ENCODE measurements at regions not wholly inside any gene's neighbourhood (a gene's known extent, or its start where the extent isn't known, plus 50 kb on each side); places are given as distances from the start of the nearest gene placed in this dataset.
A peak's percentile ranks its signal among the peaks of the same experiment; 100 is the strongest.
"Not testable (repeated sequence)": the region's sequence is repeated elsewhere in the genome, so short reads cannot be mapped to it uniquely, and the experiment has no call there.

DNA sequence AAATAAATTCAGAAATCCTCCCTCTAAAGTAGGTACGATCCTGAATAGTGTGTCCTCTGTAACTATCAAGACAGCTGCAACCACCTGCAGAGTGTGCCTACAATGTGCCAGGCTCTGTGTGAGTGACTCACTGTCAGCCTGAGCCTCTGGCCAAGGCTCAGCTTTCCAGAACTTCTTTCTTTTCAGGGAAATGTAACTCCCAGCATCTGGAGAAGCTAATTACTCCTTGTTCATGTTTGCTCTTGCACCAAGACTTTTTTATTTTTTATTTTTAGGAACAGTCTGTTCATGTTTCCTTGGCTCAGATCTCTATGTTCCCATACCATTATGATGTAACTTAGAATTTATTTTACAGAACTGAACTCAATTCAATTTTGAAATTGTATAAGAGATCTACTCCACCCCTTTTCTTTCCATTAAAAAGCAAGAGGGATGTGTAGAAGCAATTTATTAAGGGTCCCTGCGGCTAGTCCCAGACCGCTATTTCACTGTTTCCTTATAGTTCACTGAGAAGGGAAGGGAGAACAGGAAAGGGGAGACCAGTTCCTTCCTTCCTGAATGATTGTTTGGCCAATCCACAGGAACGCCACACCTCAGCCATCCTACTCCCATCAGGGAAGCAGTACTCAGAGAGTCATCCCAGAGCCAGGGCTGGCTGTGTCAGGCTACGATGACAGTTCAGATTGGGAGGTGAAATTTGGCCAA lies 112.4 kb upstream of the ZNF648 start:
- Mint-ChIP-seq H3K36me3 (ENCODE audit: low read depth) (no peaks in the 10 kb centered on the region), H3K9me3 (ENCODE audit: low read depth) (peaks cover 2% of the 10 kb centered on the region), H3K4me1 (no peaks in the 10 kb centered on the region), H3K27me3 (peaks cover 4% of the 10 kb centered on the region), H3K27ac (no peak overlapping the region), H3K4me3 (no peak overlapping the region)
- DNase-seq: no peak
- ChIA-PET POLR2A (no interaction called here), CTCF (interaction anchor here (0.8 kb wide), 1 partner anchor 624 kb away, joined by 5 read pairs; no protein-coding TSS in a partner anchor)
- no peak for ATAC-seq
- intact Hi-C loops (cut with DNase I, micrococcal nuclease): no loop called here

- Mint-ChIP-seq H3K4me1 (no peaks in the 10 kb centered on the region), H3K4me3 (no peak overlapping the region), H3K9me3 (ENCODE audit: low read depth) (peaks cover 2% of the 10 kb centered on the region), H3K27ac (no peak overlapping the region), H3K27me3 (peaks cover 2% of the 10 kb centered on the region), H3K36me3 (ENCODE audit: low read depth) (no peaks in the 10 kb centered on the region)
- DNase-seq (no peak), ATAC-seq (no peak)
- ChIA-PET POLR2A (no interaction called here), CTCF (interaction anchor here (1.5 kb wide), 1 partner anchor 30 kb away, joined by 3 read pairs; no protein-coding TSS in a partner anchor)
- intact Hi-C loops (cut with DNase I, micrococcal nuclease): no loop called here
Observed at GRCh38 chr1:182172699-182173098, 111.2 kb upstream of the ZNF648 start.

- Mint-ChIP-seq H3K27ac (no peak overlapping the region), H3K9me3 (ENCODE audit: low read depth) (no peaks in the 10 kb centered on the region), H3K27me3 (peaks cover 2% of the 10 kb centered on the region), H3K4me3 (no peak overlapping the region), H3K4me1 (no peaks in the 10 kb centered on the region), H3K36me3 (ENCODE audit: low read depth) (no peaks in the 10 kb centered on the region)
- DNase-seq (no peak), ATAC-seq (no peak)
- intact Hi-C loops (cut with DNase I, micrococcal nuclease): no loop called here
- ChIA-PET CTCF (interaction anchor here (0.6 to 1.5 kb wide), 2 partner anchors 19 to 28 kb away, joined by 3 read pairs; no protein-coding TSS in a partner anchor), POLR2A (no interaction called here)
Observed at GRCh38 chr1:182170891-182171461, 109.5 kb upstream of the ZNF648 start.

- CTCF ChIA-PET: no interaction called here
- H3K9me3 Mint-ChIP-seq (ENCODE audit: low read depth): no peaks in the 10 kb centered on the region
- POLR2A ChIA-PET: no interaction called here
- H3K36me3 Mint-ChIP-seq (ENCODE audit: low read depth): no peaks in the 10 kb centered on the region
- no peak overlapping the region for H3K4me3 Mint-ChIP-seq
- ATAC-seq (no peak), DNase-seq (no peak)
- H3K27ac Mint-ChIP-seq: no peak overlapping the region
- H3K27me3 Mint-ChIP-seq: peaks cover under 1% of the 10 kb centered on the region
- H3K4me1 Mint-ChIP-seq: no peaks in the 10 kb centered on the region
- intact Hi-C loops (cut with DNase I, micrococcal nuclease): no loop called here
Observed at GRCh38 chr1:182169203-182169602, 107.7 kb upstream of the ZNF648 start.

DNA sequence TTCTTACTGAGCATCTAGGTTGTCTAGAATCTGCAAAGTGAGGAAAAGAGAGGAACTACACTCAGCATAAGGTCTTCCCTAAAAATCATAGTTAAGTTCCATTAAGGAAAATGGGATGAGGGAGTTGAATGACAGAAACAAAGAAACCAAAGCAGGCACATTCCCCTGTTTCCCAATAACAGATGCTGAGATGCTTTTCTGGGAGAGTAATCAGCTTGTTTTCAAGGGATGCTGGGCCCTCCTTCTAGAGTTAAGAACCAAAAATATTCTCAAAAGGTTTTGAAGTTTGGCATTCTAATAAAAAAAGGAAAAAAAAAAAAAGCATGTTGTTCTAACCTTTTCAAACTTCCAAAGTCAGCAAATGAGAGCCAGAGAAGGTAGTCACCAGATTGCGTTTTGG lies 105.2 kb upstream of the ZNF648 start:
- H3K9me3 Mint-ChIP-seq (ENCODE audit: low read depth): no peaks in the 10 kb centered on the region
- peaks cover 2% of the 10 kb centered on the region for H3K27me3 Mint-ChIP-seq
- POLR2A ChIA-PET: no interaction called here

GRCh38 chr1:182166321-182166720 lies 104.8 kb upstream of the ZNF648 start:
- H3K27me3 Mint-ChIP-seq: peaks cover 2% of the 10 kb centered on the region
- no peak for ATAC-seq
- no peaks in the 10 kb centered on the region for H3K4me1 Mint-ChIP-seq
- intact Hi-C loops (cut with DNase I, micrococcal nuclease): no loop called here
- CTCF ChIA-PET: no interaction called here
- no peaks in the 10 kb centered on the region for H3K9me3 Mint-ChIP-seq (ENCODE audit: low read depth)
- no peak for DNase-seq
- H3K4me3 Mint-ChIP-seq: no peak overlapping the region
- POLR2A ChIA-PET: interaction anchor here (0.6 kb wide), 1 partner anchor 206 kb away, joined by 11 read pairs; no protein-coding TSS in a partner anchor
- no peaks in the 10 kb centered on the region for H3K36me3 Mint-ChIP-seq (ENCODE audit: low read depth)
- no peak overlapping the region for H3K27ac Mint-ChIP-seq

More for the DNA sequence above, 105.2 kb upstream of the ZNF648 start:
- intact Hi-C loops (cut with DNase I, micrococcal nuclease): no loop called here
- no peak for DNase-seq
- H3K4me3 Mint-ChIP-seq: no peak overlapping the region
- CTCF ChIA-PET: no interaction called here
- H3K36me3 Mint-ChIP-seq (ENCODE audit: low read depth): no peaks in the 10 kb centered on the region
- H3K4me1 Mint-ChIP-seq: no peaks in the 10 kb centered on the region
- no peak overlapping the region for H3K27ac Mint-ChIP-seq
- no peak for ATAC-seq

DNA sequence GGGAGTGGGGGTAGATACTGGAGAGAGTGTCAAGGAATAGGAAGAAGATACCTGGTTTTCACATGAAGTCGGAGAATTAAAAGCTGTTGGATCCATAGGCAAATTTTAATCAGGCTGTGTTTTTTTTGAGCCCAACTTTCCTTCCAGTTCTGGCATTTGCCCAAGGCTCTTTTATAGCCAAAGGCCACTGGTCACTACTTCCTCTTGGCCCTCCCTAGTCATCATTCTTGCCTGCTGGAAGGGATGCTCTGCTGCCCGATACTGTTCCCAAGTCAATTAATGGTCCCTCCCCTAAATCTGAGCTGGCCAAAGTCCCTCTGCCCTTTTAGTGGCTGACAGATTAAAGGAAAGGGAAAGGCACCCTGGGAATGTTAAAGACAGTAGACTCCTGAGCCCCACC lies 102.8 kb upstream of the ZNF648 start:
- POLR2A ChIA-PET: no interaction called here
- no peak for ATAC-seq
- Mint-ChIP-seq H3K36me3 (ENCODE audit: low read depth) (peaks cover 1% of the 10 kb centered on the region), H3K4me3 (no peak overlapping the region), H3K9me3 (ENCODE audit: low read depth) (peaks cover 8% of the 10 kb centered on the region), H3K4me1 (no peaks in the 10 kb centered on the region), H3K27ac (no peak overlapping the region), H3K27me3 (peaks cover 2% of the 10 kb centered on the region)
- CTCF ChIA-PET: interaction anchor here (0.6 kb wide), 1 partner anchor 117 kb away, joined by 4 read pairs; no protein-coding TSS in a partner anchor
- DNase-seq: no peak
- intact Hi-C loops (cut with DNase I, micrococcal nuclease): no loop called here

GRCh38 chr1:182163821-182164223 lies 102.3 kb upstream of the ZNF648 start:
- Mint-ChIP-seq H3K9me3 (ENCODE audit: low read depth) (peaks cover 8% of the 10 kb centered on the region), H3K4me1 (no peaks in the 10 kb centered on the region), H3K27ac (no peak overlapping the region), H3K36me3 (ENCODE audit: low read depth) (peaks cover 1% of the 10 kb centered on the region), H3K27me3 (peaks cover 2% of the 10 kb centered on the region), H3K4me3 (no peak overlapping the region)
- CTCF ChIA-PET: interaction anchor here (0.7 kb wide), 1 partner anchor 109 kb away, joined by 3 read pairs; no protein-coding TSS in a partner anchor
- POLR2A ChIA-PET: no interaction called here
- DNase-seq (no peak), ATAC-seq (no peak)
- intact Hi-C loops (cut with DNase I, micrococcal nuclease): no loop called here

DNA sequence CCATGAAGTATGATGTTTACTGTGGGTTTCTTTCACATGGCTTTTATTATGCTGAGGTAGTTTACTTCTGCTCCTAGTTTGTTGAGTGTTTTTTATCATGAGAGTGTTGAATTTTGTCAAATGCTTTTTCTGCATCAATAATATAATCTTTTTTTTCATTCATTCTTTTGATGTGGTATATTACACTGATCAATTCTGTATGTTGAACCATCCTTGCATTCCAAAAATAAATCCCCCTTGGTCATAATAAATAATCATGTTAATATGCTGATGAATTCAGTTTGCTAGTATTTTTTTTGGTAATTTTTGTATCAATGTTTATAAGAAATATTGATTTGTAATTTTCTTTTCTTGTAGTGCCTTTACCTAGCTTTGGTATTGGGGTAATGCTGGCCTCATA lies 97.9 kb upstream of the ZNF648 start:
- no peaks in the 10 kb centered on the region for H3K4me1 Mint-ChIP-seq
- peaks cover 12% of the 10 kb centered on the region for H3K9me3 Mint-ChIP-seq (ENCODE audit: low read depth)
- intact Hi-C loops (cut with DNase I, micrococcal nuclease): no loop called here
- POLR2A ChIA-PET: no interaction called here
- ATAC-seq (no peak), DNase-seq (no peak)
- H3K4me3 Mint-ChIP-seq: no peak overlapping the region
- CTCF ChIA-PET: no interaction called here
- H3K27me3 Mint-ChIP-seq: peaks cover 2% of the 10 kb centered on the region
- peaks cover 1% of the 10 kb centered on the region for H3K36me3 Mint-ChIP-seq (ENCODE audit: low read depth)
- H3K27ac Mint-ChIP-seq: no peak overlapping the region

GRCh38 chr1:182157187-182157586 lies 95.7 kb upstream of the ZNF648 start:
- Mint-ChIP-seq H3K27ac (no peak overlapping the region), H3K4me1 (peaks cover 3% of the 10 kb centered on the region), H3K27me3 (no peaks in the 10 kb centered on the region), H3K4me3 (no peak overlapping the region), H3K36me3 (ENCODE audit: low read depth) (peaks cover 1% of the 10 kb centered on the region), H3K9me3 (ENCODE audit: low read depth) (peaks cover 12% of the 10 kb centered on the region)
- DNase-seq (no peak), ATAC-seq (no peak)
- intact Hi-C loops (cut with DNase I, micrococcal nuclease): no loop called here
- POLR2A ChIA-PET: no interaction called here
- CTCF ChIA-PET: no interaction called here

DNA sequence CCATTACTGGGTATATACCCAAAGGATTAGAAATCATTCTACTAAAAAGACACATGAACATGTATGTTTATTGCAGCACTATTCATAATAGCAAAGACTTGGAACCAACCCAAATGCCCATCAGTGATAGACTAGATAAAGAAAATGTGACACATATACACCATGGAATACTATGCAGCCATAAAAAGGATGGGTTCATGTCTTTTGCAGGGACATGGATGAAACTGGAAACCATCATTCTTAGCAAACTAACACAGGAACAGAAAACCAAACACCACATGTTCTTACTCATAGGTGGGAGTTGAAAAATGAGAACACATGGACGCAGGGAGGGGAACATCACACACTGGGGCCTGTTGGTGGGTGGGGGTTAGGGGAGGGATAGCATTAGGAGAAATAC lies 92.9 kb upstream of the ZNF648 start:
- H3K4me3 Mint-ChIP-seq; CTCF ChIA-PET; H3K27me3 Mint-ChIP-seq; H3K27ac Mint-ChIP-seq; intact Hi-C loops (cut with DNase I, micrococcal nuclease); POLR2A ChIA-PET; H3K36me3 Mint-ChIP-seq (ENCODE audit: low read depth); DNase-seq; H3K4me1 Mint-ChIP-seq; ATAC-seq; H3K9me3 Mint-ChIP-seq (ENCODE audit: low read depth): not testable (repeated sequence)

DNA sequence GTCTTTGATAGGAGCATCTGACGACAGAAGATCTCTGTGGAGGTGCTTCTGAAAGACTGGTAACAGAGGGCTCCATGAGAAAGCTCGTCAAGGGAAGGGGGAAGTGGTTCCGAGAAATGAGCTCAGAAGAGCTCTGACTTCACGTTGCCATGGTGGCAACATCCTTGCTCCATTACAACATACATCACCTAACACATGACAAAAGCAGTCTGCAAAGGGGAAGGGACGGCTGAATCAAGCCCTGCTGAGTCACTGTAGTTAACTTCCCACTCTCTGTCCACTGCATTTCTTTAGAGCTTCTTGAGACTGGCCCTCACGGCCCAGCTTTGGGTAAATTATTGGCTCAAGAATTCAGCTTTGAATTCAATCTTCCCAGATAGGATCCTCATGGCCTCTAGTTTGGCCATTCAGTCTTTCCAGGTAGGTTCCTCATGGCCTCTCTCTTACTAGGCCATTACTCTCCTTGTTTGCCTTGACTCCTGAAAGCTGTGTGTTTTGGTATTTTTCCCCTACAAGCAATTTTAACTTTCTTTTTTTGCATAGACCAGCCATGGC lies 88.0 kb upstream of the ZNF648 start:
- intact Hi-C loops (cut with DNase I, micrococcal nuclease): no loop called here
- ChIA-PET CTCF (interaction anchor here (0.6 to 1.3 kb wide), 6 partner anchors 48 to 771 kb away, joined by 3 to 6 read pairs (median 3); no protein-coding TSS in a partner anchor), POLR2A (no interaction called here)
- Mint-ChIP-seq H3K4me3 (no peak overlapping the region), H3K4me1 (peaks cover 12% of the 10 kb centered on the region), H3K27ac (peak overlapping the region; percentile 78), H3K27me3 (no peaks in the 10 kb centered on the region), H3K9me3 (ENCODE audit: low read depth) (no peaks in the 10 kb centered on the region), H3K36me3 (ENCODE audit: low read depth) (no peaks in the 10 kb centered on the region)
- DNase-seq: peak; percentile 46
- peak; percentile 79 for ATAC-seq
